ENCODE measurements at regions not wholly inside any gene's neighbourhood (a gene's known extent, or its start where the extent isn't known, plus 50 kb on each side); places are given as distances from the start of the nearest gene placed in this dataset.

DNA sequence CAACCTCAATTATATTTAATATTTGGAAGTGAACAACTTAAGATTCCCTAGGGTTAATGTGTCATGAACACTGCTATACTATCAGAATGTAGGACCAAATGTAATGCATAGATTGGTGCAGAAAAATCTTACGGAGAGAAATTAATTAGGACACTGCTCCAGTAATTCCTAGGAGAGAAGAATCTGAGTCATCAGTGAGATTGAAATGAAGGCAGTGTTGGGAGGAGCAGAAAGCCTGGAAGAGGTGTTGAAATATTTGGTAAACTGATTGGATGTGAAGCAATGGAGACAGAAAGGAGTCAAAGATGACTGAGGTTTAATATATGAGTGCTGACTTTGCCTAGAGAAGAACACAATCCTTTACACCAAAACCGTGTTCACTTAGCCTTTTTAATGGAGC, 836.0 kb downstream of the FAM181B start:
- ATAC-seq (ENCODE audit: low read depth): no peak
- CTCF ChIA-PET: no interaction called here
- WGBS, 2 experiments (ENCODE audit: extremely low coverage in 2 of 2, insufficient read length in 1 of 2): no CpG with 5 or more reads among the region's 2 CpGs

More for the DNA sequence above, 836.0 kb downstream of the FAM181B start:
- Histone ChIP-seq H2AK9ac (replicated peaks; ENCODE audit: low read depth, low read length, poor library complexity) (no peak overlapping the region), H3K14ac (replicated peaks; ENCODE audit: low read depth, low read length) (no peak overlapping the region), H3K79me1 (ENCODE audit: low read depth in 1 of 2, low read length in 2 of 2) (no peaks in the 10 kb centered on the region), H2BK5ac (ENCODE audit: low read depth, low read length, poor library complexity, severe bottlenecking) (no peak overlapping the region), H2BK120ac (ENCODE audit: low read depth, low read length) (no peak overlapping the region), H3K27me3 (ENCODE audit: control insufficient read depth, insufficient read depth, low read length) (no peaks in the 10 kb centered on the region), H3K23ac (ENCODE audit: low read depth, low read length) (no peak overlapping the region), H2AFZ (replicated peaks; ENCODE audit: low read length, poor library complexity) (no peak overlapping the region), H4K20me1 (ENCODE audit: insufficient read depth, low read length) (no peaks in the 10 kb centered on the region), H3K9ac (ENCODE audit: low read depth, low read length) (no peak overlapping the region), H3K4me3 (ENCODE audit: insufficient read depth, low read depth, low read length) (no peak overlapping the region), H3K18ac (ENCODE audit: low read depth, low read length) (no peak overlapping the region), H3K4me2 (ENCODE audit: low read depth, low read length) (no peak overlapping the region), H3K36me3 (ENCODE audit: control insufficient read depth, insufficient read depth, low read length) (no peaks in the 10 kb centered on the region), H2BK15ac (ENCODE audit: low read depth, low read length) (no peak overlapping the region), H3K27ac (ENCODE audit: insufficient read depth, low read length) (no peak overlapping the region), H2BK20ac (ENCODE audit: low read depth, low read length) (no peak overlapping the region), H4K91ac (ENCODE audit: insufficient read depth, low read depth, low read length) (no peak overlapping the region), H3K9me1 (ENCODE audit: insufficient read depth, low read length) (no peaks in the 10 kb centered on the region), H3K56ac (ENCODE audit: extremely low read depth, insufficient read depth, low read length) (no peak overlapping the region), H2AK5ac (ENCODE audit: low read depth, low read length) (no peak overlapping the region), H3K9me3 (ENCODE audit: control insufficient read depth, insufficient read depth, low read length) (peaks cover 4% of the 10 kb centered on the region), H3K4me1 (ENCODE audit: control insufficient read depth, insufficient read depth, low read length) (no peaks in the 10 kb centered on the region), H3K4ac (ENCODE audit: low read depth, low read length) (no peak overlapping the region), H4K8ac (ENCODE audit: low read depth in 2 of 2, low read length in 2 of 2) (no peak overlapping the region), H4K5ac (ENCODE audit: low read depth, low read length) (no peak overlapping the region)
- in situ Hi-C loops (cut with MboI; ENCODE audit: low sequenced_read_pairs) (no loop called here), dilution Hi-C loops (cut with HindIII; ENCODE audit: low sequenced_read_pairs, unreplicated experiment) (no loop called here), intact Hi-C loops (cut with micrococcal nuclease) (no loop called here)
- no peak for TF ChIP-seq SMC3 (IDR thresholded peaks at IDR 0.05; ENCODE audit: low read depth, low read length)
- no peak for TF ChIP-seq RCOR1 (IDR thresholded peaks at IDR 0.05; ENCODE audit: insufficient replicate concordance, low read length)
- no peak for TF ChIP-seq NFE2L2 (IDR thresholded peaks at IDR 0.05; ENCODE audit: low read depth, low read length)
- no peak for TF ChIP-seq CHD1 (IDR thresholded peaks at IDR 0.05; ENCODE audit: low read depth, low read length)
- TF ChIP-seq, protein P1, sequence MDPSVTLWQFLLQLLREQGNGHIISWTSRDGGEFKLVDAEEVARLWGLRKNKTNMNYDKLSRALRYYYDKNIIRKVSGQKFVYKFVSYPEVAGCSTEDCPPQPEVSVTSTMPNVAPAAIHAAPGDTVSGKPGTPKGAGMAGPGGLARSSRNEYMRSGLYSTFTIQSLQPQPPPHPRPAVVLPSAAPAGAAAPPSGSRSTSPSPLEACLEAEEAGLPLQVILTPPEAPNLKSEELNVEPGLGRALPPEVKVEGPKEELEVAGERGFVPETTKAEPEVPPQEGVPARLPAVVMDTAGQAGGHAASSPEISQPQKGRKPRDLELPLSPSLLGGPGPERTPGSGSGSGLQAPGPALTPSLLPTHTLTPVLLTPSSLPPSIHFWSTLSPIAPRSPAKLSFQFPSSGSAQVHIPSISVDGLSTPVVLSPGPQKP (IDR thresholded peaks at IDR 0.05; ENCODE audit: borderline replicate concordance, low read depth, low read length): no peak
- TF ChIP-seq, protein P2, sequence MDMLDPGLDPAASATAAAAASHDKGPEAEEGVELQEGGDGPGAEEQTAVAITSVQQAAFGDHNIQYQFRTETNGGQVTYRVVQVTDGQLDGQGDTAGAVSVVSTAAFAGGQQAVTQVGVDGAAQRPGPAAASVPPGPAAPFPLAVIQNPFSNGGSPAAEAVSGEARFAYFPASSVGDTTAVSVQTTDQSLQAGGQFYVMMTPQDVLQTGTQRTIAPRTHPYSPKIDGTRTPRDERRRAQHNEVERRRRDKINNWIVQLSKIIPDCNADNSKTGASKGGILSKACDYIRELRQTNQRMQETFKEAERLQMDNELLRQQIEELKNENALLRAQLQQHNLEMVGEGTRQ (IDR thresholded peaks at IDR 0.05; ENCODE audit: low read depth, low read length): no peak
- TF ChIP-seq BHLHE40 (IDR thresholded peaks at IDR 0.05; ENCODE audit: low read depth, low read length): no peak
- TF ChIP-seq MAZ (IDR thresholded peaks at IDR 0.05; ENCODE audit: borderline replicate concordance, low read depth, low read length): no peak
- TF ChIP-seq CEBPB (IDR thresholded peaks at IDR 0.05; ENCODE audit: low read depth, low read length): no peak
- no peak for TF ChIP-seq RAD21 (IDR thresholded peaks at IDR 0.05; ENCODE audit: low read length)
- no peak for TF ChIP-seq FOS (IDR thresholded peaks at IDR 0.05; ENCODE audit: low read depth, low read length)
- no peak for TF ChIP-seq POLR2A (IDR thresholded peaks at IDR 0.05; ENCODE audit: low read depth, low read length)
- no peak for TF ChIP-seq MXI1 (IDR thresholded peaks at IDR 0.05; ENCODE audit: borderline replicate concordance, low read depth, low read length)
- TF ChIP-seq, protein P3, sequence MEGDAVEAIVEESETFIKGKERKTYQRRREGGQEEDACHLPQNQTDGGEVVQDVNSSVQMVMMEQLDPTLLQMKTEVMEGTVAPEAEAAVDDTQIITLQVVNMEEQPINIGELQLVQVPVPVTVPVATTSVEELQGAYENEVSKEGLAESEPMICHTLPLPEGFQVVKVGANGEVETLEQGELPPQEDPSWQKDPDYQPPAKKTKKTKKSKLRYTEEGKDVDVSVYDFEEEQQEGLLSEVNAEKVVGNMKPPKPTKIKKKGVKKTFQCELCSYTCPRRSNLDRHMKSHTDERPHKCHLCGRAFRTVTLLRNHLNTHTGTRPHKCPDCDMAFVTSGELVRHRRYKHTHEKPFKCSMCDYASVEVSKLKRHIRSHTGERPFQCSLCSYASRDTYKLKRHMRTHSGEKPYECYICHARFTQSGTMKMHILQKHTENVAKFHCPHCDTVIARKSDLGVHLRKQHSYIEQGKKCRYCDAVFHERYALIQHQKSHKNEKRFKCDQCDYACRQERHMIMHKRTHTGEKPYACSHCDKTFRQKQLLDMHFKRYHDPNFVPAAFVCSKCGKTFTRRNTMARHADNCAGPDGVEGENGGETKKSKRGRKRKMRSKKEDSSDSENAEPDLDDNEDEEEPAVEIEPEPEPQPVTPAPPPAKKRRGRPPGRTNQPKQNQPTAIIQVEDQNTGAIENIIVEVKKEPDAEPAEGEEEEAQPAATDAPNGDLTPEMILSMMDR (conservative IDR thresholded peaks at IDR 0.05; ENCODE audit: low read depth, low read length): no peak
- TF ChIP-seq MAFK (IDR thresholded peaks at IDR 0.05; ENCODE audit: low read depth, low read length): no peak
- no peak for TF ChIP-seq RFX5 (IDR thresholded peaks at IDR 0.05; ENCODE audit: low read depth, low read length)
- POLR2A ChIA-PET (ENCODE audit: unreplicated experiment): no interaction called here
- BruUV-seq (replicated peaks): no TSS peak
- DNase-seq: no peak
